H1 (cell line): ENCODE measurements at regions not wholly inside any gene's neighbourhood (a gene's known extent, or its start where the extent isn't known, plus 50 kb on each side); places are given as distances from the start of the nearest gene placed in this dataset.

Source experiments
- CTCF ChIA-PET: fragments of 300-600 bp; sonication (Branson Sonifier 250); formaldehyde crosslinking; loops from one replicate; lab custom pipeline; 2021; ENCODE audit not compliant: partially characterized antibody; lab: Charles Lee
- POLR2A ChIA-PET: fragments of 300-600 bp; sonication (Branson Sonifier 250); formaldehyde crosslinking; loops from one replicate; lab custom pipeline; 2021; ENCODE audit warnings: inconsistent platforms; ENCODE audit not compliant: partially characterized antibody; lab: Charles Lee
- DNase-seq, 2 experiments: peaks; one replicate each; pipeline versions ENCODE4 v3.0.0 to v3.0.0-alpha.2; 2010 to 2022; ENCODE audit warnings: low spot score in 2 of 2, low read depth in 1 of 2, mixed read lengths in 1 of 2
- FAIRE-seq: peaks from 2 replicates; lab custom pipeline; 2011; peaks lifted over from hg19 to GRCh38; lab: Jason Lieb, UNC
- H2AFZ ChIP-seq: 2 replicates; pipeline ENCODE4 v1.8.1; 2012; ENCODE audit warnings: low read length, inconsistent platforms
- H2AK5ac ChIP-seq: 2 replicates; pipeline ENCODE4 v1.6.1; 2013; ENCODE audit warnings: low read depth, low read length
- H2BK120ac ChIP-seq: replicated peaks from 2 replicates; pipeline ENCODE3; 2013; ENCODE audit warnings: low read depth, low read length, inconsistent platforms
- H2BK12ac ChIP-seq: 2 replicates; pipeline ENCODE4 v1.6.1; 2013; ENCODE audit warnings: low read depth, low read length
- H2BK15ac ChIP-seq: 2 replicates; pipeline ENCODE4 v1.6.1; 2013; ENCODE audit warnings: low read length
- H2BK20ac ChIP-seq: 2 replicates; pipeline ENCODE4 v1.6.1; 2013; ENCODE audit warnings: low read length
- H2BK5ac ChIP-seq: 2 replicates; pipeline ENCODE4 v1.6.1; 2013; ENCODE audit warnings: low read depth, low read length
- H3K14ac ChIP-seq: 2 replicates; pipeline ENCODE4 v1.6.1; 2013; ENCODE audit warnings: inconsistent platforms; ENCODE audit not compliant: insufficient read length
- H3K18ac ChIP-seq: 2 replicates; pipeline ENCODE4 v1.6.1; 2013; ENCODE audit warnings: low read length; ENCODE audit errors: extremely low read depth
- H3K23ac ChIP-seq: 2 replicates; pipeline ENCODE4 v1.6.1; 2013; ENCODE audit warnings: inconsistent platforms; ENCODE audit not compliant: insufficient read length
- H3K23me2 ChIP-seq: 2 replicates; pipeline ENCODE4 v1.6.1; 2013; ENCODE audit warnings: low read depth, low read length
- H3K27ac ChIP-seq: 2 replicates; pipeline ENCODE4 v1.6.1; 2011; ENCODE audit warnings: low read depth, low read length, inconsistent platforms
- H3K27me3 ChIP-seq, 4 experiments: replicated peaks in 1 of 4; 1 replicate in 1 of 4; 2 replicates in 3 of 4; pipeline versions ENCODE4 v1.6.1 to v1.8.1; 2011 to 2013; ENCODE audit warnings: low read length in 3 of 4, mild to moderate bottlenecking in 3 of 4, inconsistent platforms in 2 of 4, mixed read lengths in 2 of 4, moderate library complexity in 1 of 4; ENCODE audit not compliant: control insufficient read depth in 3 of 4, insufficient read depth in 3 of 4; ENCODE audit errors: extremely low read depth in 1 of 4
- H3K36me3 ChIP-seq, 4 experiments: 2 replicates each; pipeline versions ENCODE4 v1.6.1 to v1.8.1; 2011 to 2013; ENCODE audit warnings: mild to moderate bottlenecking in 4 of 4, low read length in 3 of 4, moderate library complexity in 2 of 4, control low read depth in 1 of 4, inconsistent platforms in 1 of 4; ENCODE audit not compliant: insufficient read depth in 4 of 4, control insufficient read depth in 2 of 4
- H3K4ac ChIP-seq: replicated peaks from 2 replicates; pipeline ENCODE3; 2013; ENCODE audit warnings: low read length, low read depth, mixed read lengths, inconsistent platforms; ENCODE audit not compliant: insufficient read length
- H3K4me1 ChIP-seq, 4 experiments: replicated peaks in 1 of 4; 1 replicate in 1 of 4; 2 replicates in 3 of 4; pipeline versions ENCODE4 v1.6.1 to v1.8.1; 2011 to 2013; ENCODE audit warnings: low read length in 3 of 4, inconsistent platforms in 2 of 4, mixed read lengths in 1 of 4; ENCODE audit not compliant: insufficient read depth in 4 of 4, control insufficient read depth in 3 of 4
- H3K4me2 ChIP-seq, 2 experiments: 2 replicates each; pipeline versions ENCODE4 v1.6.1 to v1.8.1; 2011 to 2013; ENCODE audit warnings: low read depth in 2 of 2, low read length in 2 of 2, control low read depth in 1 of 2, inconsistent platforms in 1 of 2, mild to moderate bottlenecking in 1 of 2; ENCODE audit not compliant: insufficient read depth in 1 of 2
- H3K4me3 ChIP-seq, 4 experiments: fragments of 200-600, 300-600 bp in 1 of 4; sonication (generic), shearing (Covaris generic), sonication (Bioruptor Twin) in 1 of 4; 2 replicates each; pipeline versions ENCODE4 v1.5.1 to v1.8.1; 2011 to 2016; ENCODE audit warnings: low read length in 4 of 4, low read depth in 3 of 4, control low read depth in 2 of 4, inconsistent platforms in 2 of 4, mild to moderate bottlenecking in 2 of 4, mixed read lengths in 1 of 4, moderate library complexity in 1 of 4; ENCODE audit not compliant: insufficient read depth in 2 of 4; ENCODE audit errors: extremely low read depth in 1 of 4
- H3K56ac ChIP-seq: replicated peaks from 2 replicates; pipeline ENCODE3; 2013; ENCODE audit warnings: low read depth, mild to moderate bottlenecking, mixed read lengths, low read length, inconsistent platforms; ENCODE audit not compliant: insufficient read length
- H3K79me1 ChIP-seq: 2 replicates; pipeline ENCODE4 v1.6.1; 2013; ENCODE audit warnings: low read depth, low read length, control low read depth
- H3K79me2 ChIP-seq, 2 experiments: 2 replicates each; pipeline versions ENCODE4 v1.6.1 to v1.8.1; 2012 to 2013; ENCODE audit warnings: low read length in 2 of 2, mild to moderate bottlenecking in 2 of 2, inconsistent platforms in 1 of 2; ENCODE audit not compliant: insufficient read depth in 2 of 2, control insufficient read depth in 1 of 2
- H3K9ac ChIP-seq, 4 experiments: replicated peaks in 1 of 4; 1 replicate in 1 of 4; 2 replicates in 3 of 4; pipeline versions ENCODE4 v1.6.1 to v1.8.1; 2011 to 2013; ENCODE audit warnings: low read depth in 3 of 4, low read length in 3 of 4, control low read depth in 2 of 4, mild to moderate bottlenecking in 2 of 4, moderate library complexity in 2 of 4, inconsistent platforms in 1 of 4; ENCODE audit errors: extremely low read depth in 1 of 4
- H3K9me3 ChIP-seq, 2 experiments: 2 replicates each; pipeline versions ENCODE4 v1.6.1 to v1.8.1; 2012 to 2013; ENCODE audit warnings: mild to moderate bottlenecking in 2 of 2, moderate library complexity in 2 of 2, control low read depth in 1 of 2, inconsistent platforms in 1 of 2, low read depth in 1 of 2, low read length in 1 of 2, mixed read lengths in 1 of 2; ENCODE audit not compliant: insufficient read depth in 2 of 2
- H4K20me1 ChIP-seq, 2 experiments: replicated peaks in 1 of 2; 2 replicates each; pipeline versions ENCODE3 to v1.8.1; 2011 to 2013; ENCODE audit warnings: inconsistent platforms in 2 of 2, low read length in 2 of 2, mild to moderate bottlenecking in 1 of 2; ENCODE audit not compliant: insufficient read depth in 2 of 2, control insufficient read depth in 1 of 2
- H4K5ac ChIP-seq: 2 replicates; pipeline ENCODE4 v1.6.1; 2013; ENCODE audit warnings: low read length, low read depth, mixed read lengths, inconsistent platforms; ENCODE audit not compliant: insufficient read length
- H4K8ac ChIP-seq: 2 replicates; pipeline ENCODE4 v1.8.0; 2013; ENCODE audit warnings: mild to moderate bottlenecking, moderate library complexity, low read length, inconsistent platforms; ENCODE audit not compliant: insufficient read depth; ENCODE audit errors: extremely low read depth
- H4K91ac ChIP-seq: replicated peaks from 2 replicates; pipeline ENCODE3; 2013; ENCODE audit warnings: low read length, mixed read lengths, inconsistent platforms; ENCODE audit not compliant: insufficient read length
- CBX8 ChIP-seq: fragments of 300-800, 300-1000 bp; sonication (generic); IDR thresholded peaks from 2 replicates; pipeline ENCODE4 v1.7.1; 2016; ENCODE audit warnings: low read depth, low read length, borderline replicate concordance
- WGBS, 2 experiments: shearing (Covaris generic) in 1 of 2; methylation state at CpG; one replicate each; pipeline versions ENCODE4 v1.1.6 to v1.1.7; 2013 to 2015; ENCODE audit warnings: low lambda C conversion rate in 2 of 2, mixed read lengths in 2 of 2, inconsistent platforms in 1 of 2, low coverage in 1 of 2, missing lambda C conversion rate in 1 of 2; ENCODE audit not compliant: insufficient replicate concordance in 2 of 2, insufficient coverage in 1 of 2, insufficient read length in 1 of 2; ENCODE audit errors: extremely low coverage in 1 of 2, missing lambda C conversion rate in 1 of 2; 5-methylcytosine and 5-hydroxymethylcytosine counted together

GRCh38 chr4:126475730-126476129, 1157.0 kb upstream of the INTU start:
- FAIRE-seq: no peak
- WGBS, 2 experiments: 88% methylated on average over 2 of the region's 2 CpGs; no CpG with 5 or more reads in 1 of the 2 experiments

More at GRCh38 chr4:126475730-126476129, 1157.0 kb upstream of the INTU start:
- Histone ChIP-seq H4K8ac (no peak overlapping the region), H3K79me2 (no peaks in the 10 kb centered on the region), H2AFZ (no peak overlapping the region), H3K9me3 (peaks cover 0 to 7% of the 10 kb centered on the region in 2 experiments; a peak in 1 of 4 replicates), H2BK5ac (no peak overlapping the region), H3K36me3 (no peaks in the 10 kb centered on the region), H3K4me1 (no peaks in the 10 kb centered on the region), H3K56ac (no peak overlapping the region), H3K18ac (no peak overlapping the region), H3K9ac (no peak overlapping the region), H3K14ac (no peak overlapping the region), H3K4me2 (no peak overlapping the region), H4K5ac (no peak overlapping the region), H3K79me1 (no peaks in the 10 kb centered on the region), H2BK12ac (no peak overlapping the region), H3K4ac (no peak overlapping the region), H2BK20ac (no peak overlapping the region), H3K23ac (no peak overlapping the region), H3K4me3 (no peak overlapping the region), H2BK120ac (no peak overlapping the region), H2AK5ac (no peak overlapping the region), H2BK15ac (no peak overlapping the region), H4K20me1 (no peaks in the 10 kb centered on the region), H3K27me3 (no peaks in the 10 kb centered on the region), H3K27ac (no peak overlapping the region), H3K23me2 (no peaks in the 10 kb centered on the region), H4K91ac (no peak overlapping the region)
- CTCF ChIA-PET: interaction anchor here (3.7 kb wide), 1 partner anchor 107 kb away, joined by 11 read pairs; no protein-coding TSS in a partner anchor
- POLR2A ChIA-PET: no interaction called here
- no peak for DNase-seq
- TF ChIP-seq CBX8: no peak
